PC-9 (cell line): ENCODE measurements at regions not wholly inside any gene's neighbourhood (a gene's known extent, or its start where the extent isn't known, plus 50 kb on each side); places are given as distances from the start of the nearest gene placed in this dataset.

ENCODE experiments used
- CTCF ChIP-seq: fragments of 200-600 bp; sonication (generic); conservative IDR thresholded peaks from 2 replicates; pipeline ENCODE4 v1.6.1; 2017; ENCODE audit warnings: mixed run types, antibody characterized with exemption, mild to moderate bottlenecking, moderate library complexity
- EZH2 ChIP-seq: fragments of 200-600 bp; sonication (generic); IDR thresholded peaks from 2 replicates; pipeline ENCODE4 v1.8.0; 2017; ENCODE audit warnings: antibody characterized with exemption, low read depth

GRCh38 chr9:106581973-106582372 is 281.0 kb upstream of the ZNF462 start:
- TF ChIP-seq EZH2, result no peak
- no peak for TF ChIP-seq CTCF
